HG03025 (cell line): ENCODE measurements at regions not wholly inside any gene's neighbourhood (a gene's known extent, or its start where the extent isn't known, plus 50 kb on each side); places are given as distances from the start of the nearest gene placed in this dataset.
"Not testable (repeated sequence)": the region's sequence is repeated elsewhere in the genome, so short reads cannot be mapped to it uniquely, and the experiment has no call there.

ENCODE experiments used
- ATAC-seq: cut with Tn5 transposase; IDR thresholded peaks from one replicate; pipeline ENCODE4 v1.9.1; 2021; ENCODE audit warnings: mild to moderate bottlenecking, moderate library complexity; ENCODE audit not compliant: unreplicated experiment, low FRiP score

DNA sequence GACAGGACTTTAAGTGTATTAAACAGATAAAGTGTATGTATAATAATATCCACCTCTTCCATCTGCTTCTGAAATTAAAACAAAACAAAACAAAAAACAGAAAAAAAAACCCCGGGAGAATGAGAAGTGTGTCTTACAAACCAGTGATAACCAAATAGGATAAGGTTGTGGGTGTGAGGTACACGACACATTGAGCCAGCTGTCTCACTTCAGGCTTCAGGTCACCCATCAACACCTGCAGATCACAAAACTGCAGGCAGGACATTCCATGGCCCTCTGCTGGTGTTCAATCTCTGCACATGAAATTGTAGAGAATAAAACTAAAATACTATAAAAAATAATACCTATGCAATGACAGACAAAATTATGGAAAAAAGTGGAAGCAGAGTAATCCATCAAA lies 339.9 kb downstream of the SFMBT2 start:
- ATAC-seq = no peak

DNA sequence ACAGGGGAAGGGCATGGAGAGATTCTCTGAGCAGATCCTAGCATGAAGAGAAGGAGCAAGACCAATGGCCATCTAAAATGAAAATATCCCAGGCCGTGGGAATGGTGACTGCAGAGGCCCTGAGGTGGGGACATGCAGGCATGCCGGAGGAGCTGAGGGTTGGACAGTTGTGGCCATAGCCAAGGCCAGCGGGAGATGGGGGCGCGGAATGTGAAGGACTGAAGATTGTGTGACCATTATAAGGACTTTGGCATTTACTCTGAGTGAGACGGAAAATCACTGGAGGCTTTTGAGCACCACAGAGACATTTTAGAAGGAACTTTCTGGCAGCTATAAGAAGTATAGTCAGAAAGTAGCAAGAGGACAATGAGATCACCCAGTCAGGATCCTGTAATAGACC lies 341.1 kb downstream of the SFMBT2 start:
- no peak for ATAC-seq

DNA sequence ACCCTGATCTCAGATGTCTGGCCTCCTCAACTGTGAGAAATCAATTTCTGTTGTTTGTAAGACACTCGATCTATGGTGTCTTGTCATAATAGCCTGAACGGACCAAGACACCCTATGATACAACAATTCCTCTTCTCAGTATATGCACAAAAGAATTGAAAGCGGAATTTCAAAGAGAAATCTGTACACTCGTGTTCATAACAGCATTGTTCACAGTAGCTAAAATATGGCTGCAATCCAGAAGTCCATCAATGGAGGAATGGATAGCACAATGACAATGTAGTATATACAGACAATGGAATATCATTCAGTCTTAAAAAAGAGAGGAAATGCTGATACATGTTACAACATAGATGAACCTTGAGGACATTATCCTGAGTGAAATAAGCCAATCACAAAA lies 354.6 kb downstream of the SFMBT2 start:
- ATAC-seq = no peak

DNA sequence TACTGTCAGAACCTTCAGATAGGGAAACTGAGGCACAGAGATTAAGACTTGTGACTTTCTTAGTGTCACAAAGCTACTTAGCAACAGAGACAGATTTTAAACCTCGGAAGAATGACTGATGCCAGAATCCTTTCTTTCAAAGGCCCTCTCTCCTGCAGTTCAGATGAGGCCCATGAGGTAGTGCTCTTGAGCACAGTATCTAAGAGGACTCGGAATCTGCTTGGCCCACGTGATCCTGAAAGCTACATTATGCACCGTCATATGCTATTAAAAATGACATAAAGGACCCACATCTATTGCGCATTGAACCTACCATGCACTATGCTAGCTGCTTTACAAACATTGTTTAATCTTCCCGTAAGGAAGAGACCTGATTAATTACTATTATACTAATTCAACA lies 355.9 kb downstream of the SFMBT2 start:
- no peak for ATAC-seq

DNA sequence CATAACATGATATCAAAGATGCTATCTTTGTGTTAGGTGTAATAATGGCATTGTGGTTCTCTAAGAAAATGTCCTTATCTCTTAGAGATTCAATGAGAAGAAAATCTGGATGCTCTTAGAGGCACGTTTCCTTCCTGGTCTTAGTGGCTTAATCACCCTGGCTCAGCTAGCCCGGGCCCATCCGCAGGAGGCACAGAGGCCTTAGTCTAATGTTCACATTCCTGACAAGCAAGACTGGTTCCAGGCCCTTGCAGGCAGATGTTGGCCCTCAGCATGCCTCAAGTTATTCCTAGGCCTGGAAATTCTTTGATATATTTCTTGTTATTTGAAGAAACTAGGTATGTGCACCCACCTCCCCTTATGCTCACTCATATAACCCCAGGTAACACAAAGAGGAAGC lies 357.6 kb downstream of the SFMBT2 start:
- no peak for ATAC-seq

DNA sequence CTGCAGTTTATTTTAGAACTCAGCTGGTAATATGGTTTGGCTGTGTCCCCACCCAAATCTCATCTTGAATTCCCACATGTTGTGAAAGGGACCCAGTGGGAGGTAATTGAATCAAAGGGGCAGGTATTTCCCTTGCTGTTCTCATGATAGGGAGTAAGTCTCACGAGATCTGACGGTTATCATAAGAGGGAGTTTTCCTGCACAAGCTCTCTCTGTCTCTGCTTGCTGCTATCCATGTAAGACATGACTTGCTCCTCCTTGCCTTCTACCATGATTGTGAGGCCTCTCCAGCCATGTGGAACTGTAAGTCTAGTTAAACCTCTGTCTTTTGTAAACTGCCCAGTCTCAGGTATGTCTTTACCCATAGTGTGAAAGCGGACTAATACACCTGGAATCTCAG lies 360.8 kb downstream of the SFMBT2 start:
- not testable (repeated sequence) for ATAC-seq

DNA sequence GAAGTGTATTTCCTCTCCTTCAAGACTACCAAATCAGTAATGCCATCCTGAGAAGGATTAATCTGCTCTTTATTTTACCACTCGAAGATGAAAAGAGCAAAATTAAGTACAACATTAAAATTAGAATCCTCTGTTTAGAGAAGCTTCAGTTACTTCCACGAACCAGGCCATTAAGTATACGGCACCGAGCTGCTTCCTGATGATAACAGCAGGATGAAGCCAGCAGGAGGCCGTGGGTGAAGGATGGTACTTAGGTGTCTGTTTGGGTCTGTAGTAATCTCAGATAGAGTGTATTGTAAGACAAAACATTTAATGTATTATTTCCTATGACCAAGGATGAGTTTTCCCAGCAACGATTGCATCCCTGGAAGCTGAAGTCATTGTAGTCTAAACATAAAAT lies 362.8 kb downstream of the SFMBT2 start:
- ATAC-seq = no peak

DNA sequence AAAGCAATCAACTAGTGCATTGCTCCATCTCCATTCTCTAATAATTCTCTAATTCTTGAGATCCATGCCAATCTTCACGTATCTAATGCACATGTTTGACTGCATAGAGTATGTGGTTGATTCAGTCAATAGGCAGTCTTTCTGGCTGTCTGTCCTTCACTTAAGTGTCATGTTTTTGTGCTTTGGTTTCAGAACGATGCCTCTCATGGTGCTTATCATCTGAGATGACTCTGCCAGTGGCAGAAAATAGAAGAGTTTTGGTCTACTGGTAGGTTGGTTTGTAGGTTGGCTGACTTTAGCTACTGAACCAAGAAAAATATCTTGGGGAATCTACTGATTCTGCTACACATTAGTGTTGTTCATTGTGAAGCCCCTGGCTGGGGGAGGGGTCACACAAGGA lies 364.2 kb downstream of the SFMBT2 start:
- ATAC-seq = peak; percentile 59

DNA sequence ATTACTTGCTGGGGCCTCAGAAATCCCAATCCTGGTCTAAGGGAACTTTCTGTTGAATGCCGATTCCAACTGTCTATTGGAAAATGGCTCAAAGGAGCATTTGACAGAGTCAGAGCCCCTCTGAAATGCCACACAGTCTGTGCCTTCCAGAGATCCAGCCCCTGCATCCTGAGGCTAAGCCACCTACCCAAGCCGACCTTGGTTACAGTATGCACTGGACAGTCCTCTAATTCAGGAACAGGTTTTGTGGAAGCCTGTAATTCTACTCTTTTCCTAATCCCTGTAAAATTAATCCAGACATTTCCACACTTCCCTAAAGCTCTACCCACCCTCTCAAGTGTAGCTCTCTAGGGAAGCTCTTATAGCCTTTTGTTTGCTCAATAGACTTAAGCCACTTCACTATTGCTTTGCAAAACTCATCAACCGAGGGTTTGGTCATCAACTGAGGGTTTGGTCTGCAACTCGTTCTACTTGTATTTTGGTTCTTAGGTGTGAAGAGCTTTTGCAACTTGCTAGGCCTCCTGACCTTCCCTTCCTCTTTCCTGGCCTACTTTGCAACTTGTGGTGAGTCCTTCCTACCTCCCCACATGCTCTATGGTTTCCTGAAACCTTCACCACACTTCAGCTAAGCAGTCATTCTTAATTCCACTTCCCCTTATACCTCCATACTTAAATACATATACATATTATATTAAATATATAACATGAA lies 364.8 kb downstream of the SFMBT2 start:
- ATAC-seq = peak; percentile 87

DNA sequence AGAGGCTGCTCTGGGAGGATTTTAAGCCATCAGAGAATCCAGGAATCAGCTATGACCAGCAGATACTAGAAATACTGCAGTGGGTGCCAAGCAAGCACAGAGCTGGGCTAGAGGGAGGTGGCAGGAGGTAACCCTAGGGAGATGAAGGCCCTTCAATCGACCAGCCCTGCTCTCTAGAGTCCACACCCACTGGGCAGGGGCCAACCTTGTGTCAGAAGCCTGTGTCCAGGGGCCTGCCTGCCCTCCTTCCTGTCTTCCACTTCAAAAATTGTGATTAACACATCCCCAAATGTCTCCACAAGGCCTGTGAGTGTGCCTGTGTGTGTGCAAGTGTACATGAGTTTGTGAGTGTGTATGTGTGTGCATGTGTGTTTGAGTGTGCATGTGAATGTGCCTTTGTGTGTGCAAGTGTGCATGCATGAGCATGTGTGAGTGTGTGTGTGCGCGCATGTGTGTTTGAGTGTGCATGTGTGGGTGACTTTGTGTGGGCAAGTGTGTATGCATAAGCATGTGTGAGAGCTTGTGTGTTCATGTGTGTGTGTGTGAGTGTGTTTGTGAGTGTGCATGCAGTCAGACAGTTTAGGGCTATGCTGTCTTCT lies 367.7 kb downstream of the SFMBT2 start:
- ATAC-seq = no peak

DNA sequence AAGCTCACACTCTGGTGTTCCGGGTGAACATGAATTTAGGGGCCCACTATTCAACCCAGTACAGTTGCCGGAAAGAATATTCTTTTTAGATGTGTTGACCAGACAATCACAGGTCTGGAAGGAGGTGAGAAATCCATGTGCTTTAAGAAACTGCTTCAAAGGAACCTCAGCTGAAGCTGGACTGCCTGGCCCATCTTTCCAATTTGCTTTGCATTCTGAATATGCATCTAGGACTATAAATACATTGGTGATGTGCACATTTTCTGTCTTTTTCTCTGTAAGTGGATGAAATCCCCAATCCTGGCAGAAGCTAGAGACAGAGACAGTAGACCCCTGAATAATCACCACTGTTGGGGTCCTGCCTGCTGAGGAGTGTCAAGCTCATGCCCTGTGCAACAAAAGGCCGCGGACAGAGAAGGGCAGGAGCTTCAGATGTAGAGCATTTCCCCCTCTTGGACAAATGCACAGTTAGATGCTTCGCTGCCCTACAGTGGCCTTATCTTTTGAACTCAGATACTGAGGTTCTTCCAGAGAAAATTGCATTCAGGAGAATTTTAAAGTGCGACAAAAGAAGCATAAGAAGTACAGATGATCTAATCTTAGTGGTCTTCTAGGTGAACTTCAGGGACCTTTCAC lies 368.3 kb downstream of the SFMBT2 start:
- no peak for ATAC-seq

DNA sequence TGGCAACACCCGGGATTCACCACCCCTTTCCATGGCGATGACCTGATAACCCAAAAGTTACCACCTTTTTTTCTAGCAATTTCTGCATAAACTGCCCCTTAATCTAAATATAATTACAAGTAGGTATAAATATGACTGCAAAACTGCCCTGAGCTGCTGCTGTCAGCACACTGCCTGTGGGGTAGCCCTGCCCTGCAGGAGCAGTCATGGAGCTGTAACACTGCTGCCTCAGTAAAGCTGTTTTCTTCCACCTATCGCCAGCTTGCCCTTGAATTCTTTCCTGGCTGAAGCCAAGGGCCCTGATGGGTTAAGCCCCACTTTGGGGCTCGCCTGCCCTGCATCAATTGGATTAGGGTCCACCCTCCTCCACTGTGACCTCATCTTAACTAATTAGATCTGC lies 368.8 kb downstream of the SFMBT2 start:
- no peak for ATAC-seq

DNA sequence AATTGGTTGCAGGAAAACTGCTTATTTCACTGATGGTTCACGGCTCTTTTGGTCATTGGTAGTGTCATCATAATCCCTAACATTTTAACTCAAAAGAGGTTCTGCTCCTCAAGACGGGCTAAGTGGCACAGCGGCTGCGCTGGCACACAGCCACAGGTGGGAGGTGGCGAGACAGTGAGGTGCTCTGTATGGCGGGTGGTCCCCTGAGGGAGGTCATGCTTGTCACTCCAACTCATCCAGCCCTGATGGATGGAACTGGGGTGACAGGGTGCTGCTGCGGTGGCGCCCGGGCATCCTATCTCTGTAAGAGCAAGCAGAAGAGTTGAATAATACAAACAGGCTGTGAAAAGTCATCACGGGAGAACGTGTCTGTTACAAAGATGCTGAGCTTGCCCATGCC lies 370.2 kb downstream of the SFMBT2 start:
- no peak for ATAC-seq

DNA sequence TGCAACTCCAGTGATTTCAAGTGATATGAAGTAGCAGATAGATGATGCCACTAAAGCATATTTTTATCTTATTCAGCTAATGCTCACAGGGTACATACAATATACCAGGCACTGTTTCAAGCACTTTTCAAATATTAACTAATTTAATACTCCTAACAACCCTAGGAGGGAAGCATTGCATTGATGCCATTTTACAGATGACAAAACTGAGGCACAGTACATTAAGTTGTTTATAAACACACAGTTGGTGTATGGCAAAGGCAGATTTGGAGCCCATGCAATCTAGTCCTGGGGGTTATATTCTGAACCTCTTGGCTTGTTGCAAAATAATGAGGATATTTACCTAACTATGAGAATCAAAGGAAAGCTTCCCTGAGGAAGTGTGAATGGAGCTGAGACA lies 371.0 kb downstream of the SFMBT2 start:
- no peak for ATAC-seq

DNA sequence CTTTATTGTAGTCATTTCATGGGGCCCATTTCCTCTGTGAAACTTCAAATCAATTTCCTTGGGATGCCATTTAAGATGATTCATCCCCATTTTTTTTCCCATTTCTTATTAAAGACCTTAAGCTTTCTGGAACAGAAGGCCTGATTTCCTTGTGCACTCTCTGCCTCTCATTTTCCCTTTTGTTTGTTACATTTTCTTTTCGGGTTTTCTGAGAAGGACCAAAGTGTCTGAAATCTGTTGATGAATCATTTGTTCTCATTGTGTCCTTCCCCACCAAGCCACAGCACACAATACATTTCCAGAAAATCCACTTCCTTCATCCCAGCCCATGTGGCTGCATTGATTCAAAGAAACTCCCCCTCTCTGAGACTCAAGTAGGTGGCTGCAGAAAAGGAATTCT lies 372.4 kb downstream of the SFMBT2 start:
- no peak for ATAC-seq

DNA sequence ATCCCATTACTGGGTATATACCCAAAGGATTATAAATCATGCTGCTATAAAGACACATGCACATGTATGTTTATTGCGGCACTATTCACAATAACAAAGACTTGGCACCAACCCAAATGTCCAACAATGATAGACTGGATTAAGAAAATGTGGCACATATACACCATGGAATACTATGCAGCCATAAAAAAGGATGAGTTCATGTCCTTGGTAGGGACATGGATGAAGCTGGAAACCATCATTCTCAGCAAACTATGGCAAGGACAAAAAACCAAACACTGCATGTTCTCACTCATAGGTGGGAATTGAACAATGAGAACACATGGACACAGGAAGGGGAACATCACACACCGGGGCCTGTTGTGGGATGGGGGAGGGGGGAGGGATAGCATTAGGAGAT lies 373.4 kb downstream of the SFMBT2 start:
- ATAC-seq = not testable (repeated sequence)

DNA sequence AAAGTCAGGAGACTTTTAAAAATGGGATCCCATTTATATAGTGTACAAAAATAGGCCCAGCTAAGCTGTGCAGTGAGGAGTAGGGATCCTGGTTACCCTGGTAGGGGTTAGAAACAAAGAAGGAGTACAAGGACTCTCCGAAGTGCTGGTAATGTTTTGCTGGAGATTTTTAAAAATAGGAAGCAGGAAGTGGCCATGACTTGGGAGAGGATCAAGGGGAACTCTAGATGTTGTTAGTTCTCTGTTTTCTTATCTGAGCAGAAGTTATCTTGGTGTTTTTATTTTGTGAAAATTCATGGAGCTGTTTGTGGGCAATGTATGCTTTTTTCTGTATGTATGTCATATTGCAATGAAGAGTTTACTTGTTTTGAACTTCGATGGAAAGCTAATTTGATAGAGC lies 373.9 kb downstream of the SFMBT2 start:
- ATAC-seq = no peak

DNA sequence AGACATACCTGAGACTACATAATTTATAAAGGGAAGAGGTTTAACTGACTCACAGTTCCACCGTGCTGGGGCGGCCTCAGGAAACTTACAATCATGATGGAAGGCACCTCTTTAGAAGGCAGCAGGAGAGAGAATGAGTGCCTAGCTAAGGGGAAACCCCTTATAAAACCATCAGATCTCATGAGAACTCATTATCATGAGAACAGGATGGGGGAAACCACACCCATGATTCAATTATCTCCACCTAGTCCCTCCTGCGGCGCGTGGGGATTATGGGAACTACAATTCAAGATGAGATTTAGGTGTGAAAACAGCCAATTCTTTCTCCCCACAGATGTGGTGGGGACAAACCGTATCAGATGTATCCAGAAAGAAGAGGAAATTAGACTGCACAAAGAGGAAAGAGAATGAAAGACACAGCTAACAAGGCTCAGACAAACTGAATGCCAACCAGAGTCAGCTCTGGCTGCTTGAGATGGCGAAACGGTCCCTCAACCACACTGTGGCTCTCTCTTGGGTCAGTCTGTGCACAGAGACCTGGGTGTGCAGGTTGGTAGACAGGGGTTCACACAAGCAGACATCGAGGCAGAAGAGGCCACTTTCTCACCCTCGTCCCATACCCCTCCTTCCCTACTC lies 375.6 kb downstream of the SFMBT2 start:
- no peak for ATAC-seq

DNA sequence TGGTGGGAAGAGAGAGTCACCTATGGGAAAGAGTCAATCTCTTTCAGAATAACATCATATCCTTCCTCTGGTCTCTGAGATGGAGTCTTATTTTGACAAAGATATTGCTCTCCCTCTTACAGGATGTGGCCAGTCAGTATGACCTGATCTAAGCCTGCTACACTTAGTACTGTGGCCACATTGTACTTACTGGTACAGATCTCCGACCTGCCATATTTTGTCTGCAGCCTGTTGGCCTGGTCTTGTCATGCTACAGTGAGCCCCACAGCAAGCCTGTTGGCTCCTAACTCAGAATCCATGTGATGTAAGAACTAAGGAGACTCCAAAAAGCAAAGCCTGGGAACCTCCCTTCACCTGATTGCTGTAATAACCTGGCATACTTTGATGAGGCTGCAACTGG lies 377.8 kb downstream of the SFMBT2 start:
- no peak for ATAC-seq

DNA sequence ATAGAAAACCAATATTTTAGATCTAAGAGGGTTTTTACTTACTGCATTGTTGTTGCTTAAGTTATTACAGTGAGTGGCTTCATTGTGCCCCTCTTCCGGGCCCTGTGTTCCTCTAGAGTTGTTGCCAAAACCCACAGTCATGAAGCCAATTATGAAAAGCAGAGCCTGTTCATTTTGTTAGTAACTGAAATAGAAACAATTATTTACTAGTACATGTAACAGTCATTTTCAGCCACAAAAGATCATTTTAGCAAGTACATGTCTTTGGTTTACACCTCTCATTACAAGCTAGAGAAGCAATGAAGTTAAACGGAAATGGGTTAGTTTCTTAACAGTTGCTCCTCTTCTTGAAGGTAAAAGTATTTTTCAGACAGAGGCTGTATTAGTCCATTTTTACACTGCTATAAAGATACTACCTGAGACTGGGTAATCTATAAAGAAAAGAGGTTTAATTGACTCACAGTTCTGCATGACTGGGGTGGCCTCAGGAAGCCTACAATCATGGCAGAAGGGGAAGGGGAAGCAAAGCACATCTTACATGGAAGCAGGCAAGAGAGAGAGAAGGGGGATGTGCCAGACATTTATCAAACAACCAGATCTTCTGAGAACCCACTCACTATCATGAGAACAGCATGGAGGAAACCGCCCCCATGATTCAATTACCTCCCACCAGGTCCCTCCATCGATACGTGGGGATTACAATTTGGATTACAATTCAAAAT lies 380.5 kb downstream of the SFMBT2 start:
- no peak for ATAC-seq

DNA sequence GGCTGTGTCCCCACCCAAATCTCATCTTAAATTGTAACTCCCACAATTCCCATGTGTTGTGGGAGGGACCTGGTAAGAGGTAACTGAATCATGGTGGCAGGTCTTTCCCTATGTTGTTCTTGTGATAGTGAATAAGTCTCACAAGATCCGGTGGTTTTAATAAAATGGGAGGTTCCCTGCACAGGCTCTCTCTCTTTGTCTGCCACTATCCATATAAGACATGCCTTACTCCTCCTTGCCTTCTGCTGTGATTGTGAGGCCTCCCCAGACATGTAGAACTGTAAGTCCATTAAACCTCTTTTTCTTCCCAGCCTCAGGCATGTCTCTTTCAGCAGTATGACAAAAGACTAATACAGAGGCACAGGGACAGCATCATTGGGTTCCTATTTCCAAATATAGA lies 381.2 kb downstream of the SFMBT2 start:
- ATAC-seq = no peak
